ENCODE measurements at regions not wholly inside any gene's neighbourhood (a gene's known extent, or its start where the extent isn't known, plus 50 kb on each side); places are given as distances from the start of the nearest gene placed in this dataset.

- H3K4me3 ChIP-seq (ENCODE audit: low read length in 3 of 3), result no peak overlapping the region
- H3K27ac ChIP-seq (ENCODE audit: low read depth in 2 of 2, low read length in 2 of 2), result no peak overlapping the region
- no peaks in the 10 kb centered on the region for H3K36me3 ChIP-seq (ENCODE audit: control insufficient read depth in 2 of 3, insufficient read depth in 3 of 3, low read length in 3 of 3)
- peaks cover 0 to 2% (median 0%) of the 10 kb centered on the region in 3 donors for H3K9me3 ChIP-seq (ENCODE audit: control insufficient read depth in 2 of 3, insufficient read depth in 1 of 3, low read length in 3 of 3)
- intact Hi-C loops (cut with DNase I), result no loop called here
- H3K9ac ChIP-seq (ENCODE audit: low read length in 3 of 3), result no peak overlapping the region
- H3K4me1 ChIP-seq (ENCODE audit: control insufficient read depth in 2 of 3, insufficient read depth in 2 of 3, low read depth in 1 of 3, low read length in 3 of 3), result no peaks in the 10 kb centered on the region
- no peak for DNase-seq
- TF ChIP-seq CTCF (IDR thresholded peaks at IDR 0.05; ENCODE audit: borderline replicate concordance, extremely low read depth, insufficient read depth), result no peak
- H3K27me3 ChIP-seq (ENCODE audit: control insufficient read depth, insufficient read depth, low read length), result no peaks in the 10 kb centered on the region
- no peak for FAIRE-seq
Observed at GRCh38 chr4:129883996-129884395, 788.0 kb downstream of the C4orf33 start.

GRCh38 chr4:129897111-129897510 is 801.2 kb downstream of the C4orf33 start:
- TF ChIP-seq CTCF (IDR thresholded peaks at IDR 0.05; ENCODE audit: borderline replicate concordance, extremely low read depth, insufficient read depth), result no peak
- no peaks in the 10 kb centered on the region for H3K4me1 ChIP-seq (ENCODE audit: control insufficient read depth in 2 of 3, insufficient read depth in 2 of 3, low read depth in 1 of 3, low read length in 3 of 3)
- H3K27ac ChIP-seq (ENCODE audit: low read depth in 2 of 2, low read length in 2 of 2), result no peak overlapping the region
- no peaks in the 10 kb centered on the region for H3K36me3 ChIP-seq (ENCODE audit: control insufficient read depth in 2 of 3, insufficient read depth in 3 of 3, low read length in 3 of 3)
- intact Hi-C loops (cut with DNase I), result no loop called here
- no peaks in the 10 kb centered on the region for H3K9me3 ChIP-seq (ENCODE audit: control insufficient read depth in 2 of 3, insufficient read depth in 1 of 3, low read length in 3 of 3)
- DNase-seq (no peak), FAIRE-seq (no peak)
- H3K4me3 ChIP-seq (ENCODE audit: low read length in 3 of 3), result no peak overlapping the region
- no peaks in the 10 kb centered on the region for H3K27me3 ChIP-seq (ENCODE audit: control insufficient read depth, insufficient read depth, low read length)
- H3K9ac ChIP-seq (ENCODE audit: low read length in 3 of 3), result no peak overlapping the region

GRCh38 chr4:129899849-129900248 is 803.9 kb downstream of the C4orf33 start:
- H3K27ac ChIP-seq (ENCODE audit: low read depth in 2 of 2, low read length in 2 of 2), result no peak overlapping the region
- FAIRE-seq, result no peak
- H3K4me1 ChIP-seq (ENCODE audit: control insufficient read depth in 2 of 3, insufficient read depth in 2 of 3, low read depth in 1 of 3, low read length in 3 of 3), result no peaks in the 10 kb centered on the region
- intact Hi-C loops (cut with DNase I), result no loop called here
- no peak overlapping the region for H3K4me3 ChIP-seq (ENCODE audit: low read length in 3 of 3)
- no peak for DNase-seq
- TF ChIP-seq CTCF (IDR thresholded peaks at IDR 0.05; ENCODE audit: borderline replicate concordance, extremely low read depth, insufficient read depth), result no peak
- H3K9ac ChIP-seq (ENCODE audit: low read length in 3 of 3), result no peak overlapping the region
- no peaks in the 10 kb centered on the region for H3K9me3 ChIP-seq (ENCODE audit: control insufficient read depth in 2 of 3, insufficient read depth in 1 of 3, low read length in 3 of 3)
- H3K36me3 ChIP-seq (ENCODE audit: control insufficient read depth in 2 of 3, insufficient read depth in 3 of 3, low read length in 3 of 3), result no peaks in the 10 kb centered on the region
- no peaks in the 10 kb centered on the region for H3K27me3 ChIP-seq (ENCODE audit: control insufficient read depth, insufficient read depth, low read length)

GRCh38 chr4:129900430-129900953 is 804.5 kb downstream of the C4orf33 start:
- intact Hi-C loops (cut with DNase I), result no loop called here
- no peak overlapping the region for H3K27ac ChIP-seq (ENCODE audit: low read depth in 2 of 2, low read length in 2 of 2)
- no peak overlapping the region for H3K4me3 ChIP-seq (ENCODE audit: low read length in 3 of 3)
- FAIRE-seq (no peak), DNase-seq (no peak)
- no peaks in the 10 kb centered on the region for H3K36me3 ChIP-seq (ENCODE audit: control insufficient read depth in 2 of 3, insufficient read depth in 3 of 3, low read length in 3 of 3)
- no peak overlapping the region for H3K9ac ChIP-seq (ENCODE audit: low read length in 3 of 3)
- TF ChIP-seq CTCF (IDR thresholded peaks at IDR 0.05; ENCODE audit: borderline replicate concordance, extremely low read depth, insufficient read depth), result no peak
- H3K9me3 ChIP-seq (ENCODE audit: control insufficient read depth in 2 of 3, insufficient read depth in 1 of 3, low read length in 3 of 3), result no peaks in the 10 kb centered on the region
- no peaks in the 10 kb centered on the region for H3K4me1 ChIP-seq (ENCODE audit: control insufficient read depth in 2 of 3, insufficient read depth in 2 of 3, low read depth in 1 of 3, low read length in 3 of 3)
- H3K27me3 ChIP-seq (ENCODE audit: control insufficient read depth, insufficient read depth, low read length), result no peaks in the 10 kb centered on the region

All from kidney (tissue), 13 donors.